GM10248 (cell line): ENCODE measurements at regions not wholly inside any gene's neighbourhood (a gene's known extent, or its start where the extent isn't known, plus 50 kb on each side); places are given as distances from the start of the nearest gene placed in this dataset.

ENCODE experiments used
- CTCF ChIA-PET: fragments of 300-600 bp; sonication (Branson Sonifier 250); formaldehyde crosslinking; extraction: SDS; loops from one replicate; lab custom pipeline; 2021; ENCODE audit warnings: antibody characterized with exemption; lab: Yijun Ruan, JAX
- POLR2A ChIA-PET: fragments of 350-650 bp; sonication (Branson Sonifier 250); formaldehyde crosslinking; extraction: SDS; loops from one replicate; lab custom pipeline; 2020; ENCODE audit warnings: antibody characterized with exemption; lab: Yijun Ruan, JAX
- DNase-seq: peaks from one replicate; pipeline ENCODE4 v3.0.0; 2012; ENCODE audit errors: extremely low spot score
- TF ChIP-seq, protein P1 (sequence below): IDR thresholded peaks from 2 replicates; pipeline ENCODE4 v1.5.1; 2012; ENCODE audit warnings: mild to moderate bottlenecking, low read depth; ENCODE audit errors: extremely low read depth, missing control alignments, control extremely low read depth

DNA sequence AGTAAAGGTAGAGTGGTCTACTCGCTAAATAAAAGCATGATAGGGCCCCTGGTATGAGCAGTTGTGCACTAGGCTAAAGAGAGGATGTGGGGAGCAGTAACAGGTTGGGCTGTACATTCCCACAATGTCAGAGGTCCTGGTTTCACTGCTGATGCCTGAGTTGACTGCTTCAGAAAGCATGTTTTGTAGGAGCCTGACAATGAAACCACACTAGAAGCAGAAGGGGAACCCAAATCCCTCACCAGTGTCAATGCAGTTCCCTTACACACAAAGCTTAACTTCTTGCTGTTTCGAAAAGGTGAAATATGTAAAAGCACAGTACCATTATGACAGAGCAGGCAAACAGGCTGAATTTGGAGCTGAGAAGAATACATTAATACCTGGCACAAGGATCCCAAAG is 291.7 kb upstream of the KYNU start:
- TF ChIP-seq, protein P1, sequence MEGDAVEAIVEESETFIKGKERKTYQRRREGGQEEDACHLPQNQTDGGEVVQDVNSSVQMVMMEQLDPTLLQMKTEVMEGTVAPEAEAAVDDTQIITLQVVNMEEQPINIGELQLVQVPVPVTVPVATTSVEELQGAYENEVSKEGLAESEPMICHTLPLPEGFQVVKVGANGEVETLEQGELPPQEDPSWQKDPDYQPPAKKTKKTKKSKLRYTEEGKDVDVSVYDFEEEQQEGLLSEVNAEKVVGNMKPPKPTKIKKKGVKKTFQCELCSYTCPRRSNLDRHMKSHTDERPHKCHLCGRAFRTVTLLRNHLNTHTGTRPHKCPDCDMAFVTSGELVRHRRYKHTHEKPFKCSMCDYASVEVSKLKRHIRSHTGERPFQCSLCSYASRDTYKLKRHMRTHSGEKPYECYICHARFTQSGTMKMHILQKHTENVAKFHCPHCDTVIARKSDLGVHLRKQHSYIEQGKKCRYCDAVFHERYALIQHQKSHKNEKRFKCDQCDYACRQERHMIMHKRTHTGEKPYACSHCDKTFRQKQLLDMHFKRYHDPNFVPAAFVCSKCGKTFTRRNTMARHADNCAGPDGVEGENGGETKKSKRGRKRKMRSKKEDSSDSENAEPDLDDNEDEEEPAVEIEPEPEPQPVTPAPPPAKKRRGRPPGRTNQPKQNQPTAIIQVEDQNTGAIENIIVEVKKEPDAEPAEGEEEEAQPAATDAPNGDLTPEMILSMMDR: no peak
- peak; percentile 8 for DNase-seq
- CTCF ChIA-PET: interaction anchor here (2.8 kb wide), 1 partner anchor 10 kb away, joined by 8 read pairs; no protein-coding TSS in a partner anchor
- POLR2A ChIA-PET: no interaction called here

DNA sequence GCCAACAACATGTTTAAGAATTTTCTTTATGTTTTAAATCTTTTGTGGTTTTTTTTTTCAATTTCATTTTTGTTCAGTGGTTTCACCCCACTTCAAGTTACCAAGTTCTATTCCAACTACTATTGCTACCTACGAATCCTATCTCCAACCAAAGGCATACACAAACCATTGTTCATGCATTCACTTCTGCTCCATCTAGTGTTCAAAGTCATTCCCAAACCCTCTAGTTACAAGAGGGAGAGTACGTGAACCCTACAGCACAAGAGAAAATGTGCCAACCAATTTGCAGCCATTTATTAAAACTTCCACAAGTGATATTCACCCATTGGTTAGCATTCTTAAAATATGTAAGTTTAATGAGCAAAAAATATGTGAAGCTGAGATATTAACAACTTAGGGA is 295.1 kb upstream of the KYNU start:
- no peak for DNase-seq
- TF ChIP-seq, protein P1: no peak
- ChIA-PET CTCF (no interaction called here), POLR2A (no interaction called here)

DNA sequence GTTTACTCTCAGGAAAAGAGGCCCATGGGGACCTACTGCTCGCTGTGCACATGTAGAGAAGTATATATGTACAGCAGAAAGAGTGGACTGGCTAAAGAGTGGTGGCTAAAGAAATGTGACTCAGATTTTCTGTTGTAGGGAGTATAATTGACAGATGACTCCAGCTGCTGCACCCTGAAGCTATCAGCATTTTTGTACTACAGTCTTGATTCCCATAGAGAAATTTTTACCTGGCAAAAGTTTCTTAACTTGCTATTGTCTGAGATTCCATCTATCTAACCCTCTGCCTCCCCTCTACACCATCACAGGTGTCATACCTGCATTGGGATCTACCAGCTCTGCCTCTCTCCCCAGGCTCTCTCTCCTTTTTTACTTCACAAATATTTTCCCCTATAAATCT is 296.0 kb upstream of the KYNU start:
- TF ChIP-seq, protein P1: no peak
- no peak for DNase-seq
- CTCF ChIA-PET: interaction anchor here (1.0 kb wide), 1 partner anchor 11 kb away, joined by 3 read pairs; no protein-coding TSS in a partner anchor
- POLR2A ChIA-PET: no interaction called here

DNA sequence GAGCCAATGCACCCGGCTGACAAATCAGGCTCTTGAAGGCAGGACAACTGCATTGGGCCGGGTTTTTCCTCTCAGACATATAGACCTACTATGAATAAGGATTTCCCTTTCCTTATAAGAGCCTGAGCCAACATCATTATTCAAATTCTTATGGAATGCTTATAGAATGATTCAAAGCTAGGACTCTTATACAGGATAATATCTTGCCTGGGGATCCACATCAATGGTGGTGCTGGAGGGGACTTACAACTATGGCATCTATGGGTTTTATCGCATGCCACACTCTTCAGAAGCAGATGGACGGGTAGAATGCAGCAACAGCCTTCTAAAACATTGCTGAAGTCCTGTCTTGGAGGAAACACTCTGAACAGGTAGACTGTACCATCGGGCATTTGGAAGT is 296.8 kb upstream of the KYNU start:
- TF ChIP-seq, protein P1: no peak
- no peak for DNase-seq
- ChIA-PET POLR2A (no interaction called here), CTCF (interaction anchor here (1.0 kb wide), 1 partner anchor 10 kb away, joined by 3 read pairs; no protein-coding TSS in a partner anchor)

DNA sequence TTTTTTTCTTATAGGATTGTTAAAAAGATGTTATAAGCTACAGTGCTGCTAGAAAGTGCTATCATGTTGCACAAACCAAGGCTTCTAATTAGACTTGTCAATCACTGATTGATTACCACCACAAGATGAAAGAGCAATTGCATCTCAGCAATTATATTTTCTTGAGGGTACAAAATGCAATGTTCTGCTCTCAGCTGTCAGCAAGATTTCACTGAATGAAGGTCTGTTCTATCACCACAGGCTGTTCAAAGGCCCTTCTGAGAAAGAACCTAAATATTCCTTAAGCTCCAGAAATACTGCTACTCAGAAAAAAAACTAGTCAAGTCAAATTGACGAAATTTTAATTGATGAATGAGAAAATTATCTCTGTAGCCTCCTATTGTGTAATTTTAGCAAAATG is 301.9 kb upstream of the KYNU start:
- TF ChIP-seq, protein P1: no peak
- no peak for DNase-seq
- POLR2A ChIA-PET: no interaction called here
- CTCF ChIA-PET: no interaction called here

DNA sequence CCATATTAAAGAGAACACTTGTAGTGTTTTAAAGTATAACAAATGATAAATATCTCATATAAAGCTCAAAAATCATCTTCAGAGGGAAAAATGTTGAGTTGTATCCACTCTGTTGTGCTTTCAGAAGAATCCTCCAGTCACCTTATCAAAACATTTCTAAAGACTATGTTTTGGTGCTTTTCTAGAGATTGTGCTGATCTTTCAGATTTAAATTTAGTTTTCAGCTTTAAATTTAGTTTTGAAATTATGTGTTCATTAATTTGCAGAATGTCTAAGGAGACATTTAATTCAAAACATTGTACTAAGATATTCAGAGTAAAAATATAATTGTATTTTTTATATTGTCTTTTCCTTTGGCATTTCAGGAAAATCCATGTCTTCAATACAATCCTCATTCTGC is 303.1 kb upstream of the KYNU start:
- ChIA-PET POLR2A (no interaction called here), CTCF (no interaction called here)
- TF ChIP-seq, protein P1: no peak
- no peak for DNase-seq

DNA sequence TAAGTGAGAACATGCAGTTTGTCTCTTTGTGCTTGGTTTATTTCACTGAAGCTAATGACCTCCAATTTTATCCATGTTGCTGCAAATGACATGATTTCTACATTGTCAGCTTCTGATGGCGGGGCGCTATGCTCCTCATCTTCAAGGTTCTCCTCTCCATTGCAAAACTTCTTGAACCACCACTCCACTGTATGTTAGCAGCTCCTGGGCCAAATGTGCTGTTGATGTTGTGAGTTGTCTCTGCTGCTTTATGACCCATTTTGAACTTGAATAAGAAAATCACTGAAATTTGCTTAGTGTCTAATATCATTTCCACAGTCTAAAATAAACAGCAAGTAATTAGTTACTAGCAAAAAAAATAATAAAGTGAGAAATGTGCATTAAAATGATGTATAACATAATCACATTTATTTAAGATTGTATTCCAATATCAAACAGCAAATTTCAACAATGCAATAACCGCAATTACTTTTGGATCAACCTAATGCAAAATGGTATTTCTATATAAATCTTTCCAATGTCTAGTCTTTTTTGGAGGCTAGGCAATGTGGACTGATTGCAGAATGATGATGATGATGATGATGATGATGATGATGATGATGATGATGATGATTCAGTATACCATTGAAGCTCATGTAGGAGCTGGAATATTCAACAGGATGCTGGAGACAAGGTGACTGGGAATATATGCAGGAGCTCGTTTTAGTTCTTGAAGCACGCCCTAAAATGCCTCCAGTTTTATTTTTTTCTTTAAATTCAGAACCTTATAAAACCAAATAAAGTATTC is 304.9 kb upstream of the KYNU start:
- ChIA-PET CTCF (interaction anchor here (0.9 kb wide), 1 partner anchor 13 kb away, joined by 3 read pairs; no protein-coding TSS in a partner anchor), POLR2A (no interaction called here)
- TF ChIP-seq, protein P1: no peak
- DNase-seq: no peak
